IgD-negative memory B cell (primary cell): ENCODE measurements at regions not wholly inside any gene's neighbourhood (a gene's known extent, or its start where the extent isn't known, plus 50 kb on each side); places are given as distances from the start of the nearest gene placed in this dataset.
A peak's percentile ranks its signal among the peaks of the same experiment; 100 is the strongest.

Source experiments
- H3K27ac Mint-ChIP-seq, 3 donors: one replicate each; pipeline ENCODE4 v1.8.0; 2020 to 2022; ENCODE audit warnings: mild to moderate bottlenecking in 3 of 3, mixed read lengths in 3 of 3, moderate library complexity in 1 of 3
- H3K27me3 Mint-ChIP-seq: one replicate; pipeline ENCODE4 v1.8.0; 2021; ENCODE audit warnings: mixed read lengths
- H3K36me3 Mint-ChIP-seq: one replicate; pipeline ENCODE4 v1.8.0; 2020; ENCODE audit warnings: mild to moderate bottlenecking, mixed read lengths
- H3K4me1 Mint-ChIP-seq, 3 donors: one replicate each; pipeline ENCODE4 v1.8.0; 2020 to 2022; ENCODE audit warnings: mixed read lengths in 3 of 3, mild to moderate bottlenecking in 1 of 3
- H3K4me3 Mint-ChIP-seq, 4 donors: one replicate each; pipeline ENCODE4 v1.8.0; 2020 to 2022; ENCODE audit warnings: mild to moderate bottlenecking in 4 of 4, mixed read lengths in 4 of 4, moderate library complexity in 3 of 4
- H3K9me3 Mint-ChIP-seq, 3 donors: one replicate each; pipeline ENCODE4 v1.8.0; 2020 to 2021; ENCODE audit warnings: mixed read lengths in 3 of 3, mild to moderate bottlenecking in 1 of 3

GRCh38 chr18:76075777-76076176 lies 419.3 kb downstream of the ZNF516 start:
- Mint-ChIP-seq H3K27me3 (no peaks in the 10 kb centered on the region), H3K36me3 (no peaks in the 10 kb centered on the region)

GRCh38 chr18:76064998-76065397 lies 430.0 kb downstream of the ZNF516 start:
- H3K36me3 Mint-ChIP-seq: no peaks in the 10 kb centered on the region
- peaks cover 0 to 3% (median 2%) of the 10 kb centered on the region in 3 donors for H3K9me3 Mint-ChIP-seq
- H3K27ac Mint-ChIP-seq: no peak overlapping the region
- no peaks in the 10 kb centered on the region for H3K4me1 Mint-ChIP-seq
- H3K27me3 Mint-ChIP-seq: no peaks in the 10 kb centered on the region
- no peak overlapping the region for H3K4me3 Mint-ChIP-seq

More at GRCh38 chr18:76075777-76076176, 419.3 kb downstream of the ZNF516 start:
- H3K4me1 Mint-ChIP-seq: no peaks in the 10 kb centered on the region
- H3K9me3 Mint-ChIP-seq: peaks cover 2 to 8% (median 6%) of the 10 kb centered on the region in 3 donors
- no peak overlapping the region for H3K4me3 Mint-ChIP-seq
- no peak overlapping the region for H3K27ac Mint-ChIP-seq

GRCh38 chr18:76058146-76058545 lies 436.9 kb downstream of the ZNF516 start:
- no peak overlapping the region for H3K27ac Mint-ChIP-seq
- no peaks in the 10 kb centered on the region for H3K27me3 Mint-ChIP-seq
- H3K4me1 Mint-ChIP-seq: no peaks in the 10 kb centered on the region
- H3K36me3 Mint-ChIP-seq: peaks cover 1% of the 10 kb centered on the region
- H3K4me3 Mint-ChIP-seq: no peak overlapping the region
- H3K9me3 Mint-ChIP-seq: peaks cover 0 to 6% (median 5%) of the 10 kb centered on the region in 3 donors

- Mint-ChIP-seq H3K36me3 (peaks cover 1% of the 10 kb centered on the region), H3K9me3 (peaks cover 0 to 6% (median 5%) of the 10 kb centered on the region in 3 donors), H3K4me1 (no peaks in the 10 kb centered on the region), H3K4me3 (no peak overlapping the region), H3K27ac (no peak overlapping the region), H3K27me3 (no peaks in the 10 kb centered on the region)
Measured at GRCh38 chr18:76057386-76057785, 437.7 kb downstream of the ZNF516 start.

GRCh38 chr18:76056471-76057110 lies 438.5 kb downstream of the ZNF516 start:
- Mint-ChIP-seq H3K27me3 (no peaks in the 10 kb centered on the region), H3K9me3 (peaks cover 0 to 7% (median 6%) of the 10 kb centered on the region in 3 donors), H3K27ac (no peak overlapping the region), H3K4me3 (no peak overlapping the region), H3K36me3 (peaks cover 1% of the 10 kb centered on the region), H3K4me1 (no peaks in the 10 kb centered on the region)

- Mint-ChIP-seq H3K36me3 (peaks cover 1% of the 10 kb centered on the region), H3K4me1 (no peaks in the 10 kb centered on the region), H3K4me3 (peak overlapping the region in 1 of 4 donors; percentile 21), H3K27ac (peak overlapping the region in 1 of 3 donors; percentile 63), H3K27me3 (no peaks in the 10 kb centered on the region), H3K9me3 (peaks cover 2 to 10% (median 7%) of the 10 kb centered on the region in 3 donors)
Measured at GRCh38 chr18:76055578-76055977, 439.5 kb downstream of the ZNF516 start.

- no peak overlapping the region for H3K4me3 Mint-ChIP-seq
- no peak overlapping the region for H3K27ac Mint-ChIP-seq
- H3K9me3 Mint-ChIP-seq: peaks cover 2 to 10% (median 7%) of the 10 kb centered on the region in 3 donors
- H3K4me1 Mint-ChIP-seq: no peaks in the 10 kb centered on the region
- H3K36me3 Mint-ChIP-seq: peaks cover 1% of the 10 kb centered on the region
- no peaks in the 10 kb centered on the region for H3K27me3 Mint-ChIP-seq
Measured at GRCh38 chr18:76055025-76055424, 440.0 kb downstream of the ZNF516 start.

- H3K36me3 Mint-ChIP-seq: peaks cover 1% of the 10 kb centered on the region
- H3K9me3 Mint-ChIP-seq: peaks cover 2 to 10% (median 7%) of the 10 kb centered on the region in 3 donors
- H3K4me1 Mint-ChIP-seq: no peaks in the 10 kb centered on the region
- H3K27me3 Mint-ChIP-seq: no peaks in the 10 kb centered on the region
- H3K4me3 Mint-ChIP-seq: no peak overlapping the region
- no peak overlapping the region for H3K27ac Mint-ChIP-seq
Measured at GRCh38 chr18:76054156-76054555, 440.9 kb downstream of the ZNF516 start.

- Mint-ChIP-seq H3K27me3 (no peaks in the 10 kb centered on the region), H3K4me3 (no peak overlapping the region), H3K36me3 (peaks cover 1% of the 10 kb centered on the region), H3K4me1 (no peaks in the 10 kb centered on the region), H3K9me3 (peaks cover 2 to 10% (median 8%) of the 10 kb centered on the region in 3 donors), H3K27ac (no peak overlapping the region)
Measured at GRCh38 chr18:76053551-76053950, 441.5 kb downstream of the ZNF516 start.

GRCh38 chr18:76052227-76052595 lies 442.8 kb downstream of the ZNF516 start:
- H3K4me1 Mint-ChIP-seq: no peaks in the 10 kb centered on the region

GRCh38 chr18:76051396-76052226 lies 443.4 kb downstream of the ZNF516 start:
- Mint-ChIP-seq H3K36me3 (peaks cover 1% of the 10 kb centered on the region), H3K4me3 (no peak overlapping the region), H3K4me1 (no peaks in the 10 kb centered on the region), H3K27me3 (no peaks in the 10 kb centered on the region), H3K27ac (no peak overlapping the region), H3K9me3 (peaks cover 2 to 10% (median 10%) of the 10 kb centered on the region in 3 donors)

More at GRCh38 chr18:76052227-76052595, 442.8 kb downstream of the ZNF516 start:
- Mint-ChIP-seq H3K27ac (no peak overlapping the region), H3K4me3 (no peak overlapping the region), H3K27me3 (no peaks in the 10 kb centered on the region), H3K36me3 (peaks cover 1% of the 10 kb centered on the region), H3K9me3 (peaks cover 2 to 10% (median 10%) of the 10 kb centered on the region in 3 donors)

- Mint-ChIP-seq H3K4me3 (no peak overlapping the region), H3K36me3 (no peaks in the 10 kb centered on the region), H3K27me3 (no peaks in the 10 kb centered on the region)
Measured at GRCh38 chr18:76046221-76046620, 448.8 kb downstream of the ZNF516 start.

GRCh38 chr18:76042511-76042910 lies 452.5 kb downstream of the ZNF516 start:
- Mint-ChIP-seq H3K4me1 (no peaks in the 10 kb centered on the region), H3K36me3 (peaks cover 1% of the 10 kb centered on the region), H3K27me3 (no peaks in the 10 kb centered on the region), H3K27ac (no peak overlapping the region), H3K4me3 (no peak overlapping the region), H3K9me3 (peaks cover 0 to 5% (median 0%) of the 10 kb centered on the region in 3 donors)

More at GRCh38 chr18:76046221-76046620, 448.8 kb downstream of the ZNF516 start:
- Mint-ChIP-seq H3K27ac (no peak overlapping the region), H3K9me3 (peaks cover 2 to 8% (median 4%) of the 10 kb centered on the region in 3 donors), H3K4me1 (no peaks in the 10 kb centered on the region)

- peaks cover 1 to 10% (median 8%) of the 10 kb centered on the region in 3 donors for H3K9me3 Mint-ChIP-seq
- H3K36me3 Mint-ChIP-seq: no peaks in the 10 kb centered on the region
- H3K4me3 Mint-ChIP-seq: no peak overlapping the region
- no peaks in the 10 kb centered on the region for H3K4me1 Mint-ChIP-seq
- H3K27ac Mint-ChIP-seq: no peak overlapping the region
- no peaks in the 10 kb centered on the region for H3K27me3 Mint-ChIP-seq
Measured at GRCh38 chr18:76018210-76018609, 476.8 kb downstream of the ZNF516 start.

GRCh38 chr18:76013057-76013456 lies 482.0 kb downstream of the ZNF516 start:
- Mint-ChIP-seq H3K9me3 (peaks cover 4 to 9% (median 6%) of the 10 kb centered on the region in 3 donors), H3K4me3 (no peak overlapping the region), H3K27me3 (no peaks in the 10 kb centered on the region), H3K4me1 (no peaks in the 10 kb centered on the region), H3K36me3 (no peaks in the 10 kb centered on the region), H3K27ac (no peak overlapping the region)
